PC-9 (cell line): ENCODE measurements at regions not wholly inside any gene's neighbourhood (a gene's known extent, or its start where the extent isn't known, plus 50 kb on each side); places are given as distances from the start of the nearest gene placed in this dataset.

Experiments
- EZH2 ChIP-seq: fragments of 200-600 bp; sonication (generic); IDR thresholded peaks from 2 replicates; pipeline ENCODE4 v1.8.0; 2017; ENCODE audit warnings: antibody characterized with exemption, low read depth
- TF ChIP-seq, protein P1 (sequence below): fragments of 200-600 bp; sonication (generic); conservative IDR thresholded peaks from 2 replicates; pipeline ENCODE4 v1.6.1; 2017; ENCODE audit warnings: mixed run types, antibody characterized with exemption, mild to moderate bottlenecking, moderate library complexity

DNA sequence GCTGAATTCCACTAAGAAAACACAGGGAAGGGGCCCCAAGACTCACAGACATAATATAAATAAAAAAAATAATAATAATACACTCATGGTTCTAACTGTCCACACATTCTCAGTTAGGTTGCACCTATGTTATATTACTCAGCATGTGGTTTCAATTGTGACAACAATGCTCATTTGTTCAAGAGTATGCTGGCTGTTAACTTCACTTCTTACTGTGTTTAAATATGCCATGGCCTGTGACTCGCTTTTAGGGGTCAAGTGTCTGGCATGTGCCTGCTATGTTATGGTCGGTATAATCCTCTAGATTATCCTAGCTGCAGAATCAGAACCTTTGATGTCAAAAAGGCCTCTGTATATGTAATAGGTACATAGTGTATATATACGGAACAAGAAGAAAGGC lies 324.8 kb upstream of the INTU start:
- TF ChIP-seq, protein P1, sequence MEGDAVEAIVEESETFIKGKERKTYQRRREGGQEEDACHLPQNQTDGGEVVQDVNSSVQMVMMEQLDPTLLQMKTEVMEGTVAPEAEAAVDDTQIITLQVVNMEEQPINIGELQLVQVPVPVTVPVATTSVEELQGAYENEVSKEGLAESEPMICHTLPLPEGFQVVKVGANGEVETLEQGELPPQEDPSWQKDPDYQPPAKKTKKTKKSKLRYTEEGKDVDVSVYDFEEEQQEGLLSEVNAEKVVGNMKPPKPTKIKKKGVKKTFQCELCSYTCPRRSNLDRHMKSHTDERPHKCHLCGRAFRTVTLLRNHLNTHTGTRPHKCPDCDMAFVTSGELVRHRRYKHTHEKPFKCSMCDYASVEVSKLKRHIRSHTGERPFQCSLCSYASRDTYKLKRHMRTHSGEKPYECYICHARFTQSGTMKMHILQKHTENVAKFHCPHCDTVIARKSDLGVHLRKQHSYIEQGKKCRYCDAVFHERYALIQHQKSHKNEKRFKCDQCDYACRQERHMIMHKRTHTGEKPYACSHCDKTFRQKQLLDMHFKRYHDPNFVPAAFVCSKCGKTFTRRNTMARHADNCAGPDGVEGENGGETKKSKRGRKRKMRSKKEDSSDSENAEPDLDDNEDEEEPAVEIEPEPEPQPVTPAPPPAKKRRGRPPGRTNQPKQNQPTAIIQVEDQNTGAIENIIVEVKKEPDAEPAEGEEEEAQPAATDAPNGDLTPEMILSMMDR = no peak
- TF ChIP-seq EZH2 = no peak
